ENCODE measurements at regions not wholly inside any gene's neighbourhood (a gene's known extent, or its start where the extent isn't known, plus 50 kb on each side); places are given as distances from the start of the nearest gene placed in this dataset.

- no peak for TF ChIP-seq CTCF (IDR thresholded peaks at IDR 0.05)
- TF ChIP-seq POLR2A (IDR thresholded peaks at IDR 0.05) = no peak
These were observed 112.6 kb upstream of the CSF3R start for GRCh38 chr1:36595349-36595748.
